ENCODE measurements at regions not wholly inside any gene's neighbourhood (a gene's known extent, or its start where the extent isn't known, plus 50 kb on each side); places are given as distances from the start of the nearest gene placed in this dataset.
A peak's percentile ranks its signal among the peaks of the same experiment; 100 is the strongest.

- no peak for DNase-seq
Observed at GRCh38 chr20:60725311-60725906, 526.7 kb upstream of the CDH4 start.

- DNase-seq = no peak
Observed at GRCh38 chr20:60727425-60727824, 524.6 kb upstream of the CDH4 start.

GRCh38 chr20:60728705-60729104 lies 523.4 kb upstream of the CDH4 start:
- DNase-seq = no peak

- DNase-seq = no peak
Observed at GRCh38 chr20:60729135-60729900, 522.7 kb upstream of the CDH4 start.

GRCh38 chr20:60732322-60732721 lies 519.7 kb upstream of the CDH4 start:
- no peak for DNase-seq

- no peak for DNase-seq
Observed at GRCh38 chr20:60748086-60748485, 504.0 kb upstream of the CDH4 start.

GRCh38 chr20:60749804-60750602 lies 502.1 kb upstream of the CDH4 start:
- DNase-seq = peak; percentile 6

- DNase-seq = no peak
Observed at GRCh38 chr20:60750909-60751308, 501.2 kb upstream of the CDH4 start.

- DNase-seq = no peak
Observed at GRCh38 chr20:60751826-60752225, 500.2 kb upstream of the CDH4 start.

- DNase-seq = no peak
Observed at GRCh38 chr20:60752741-60753420, 499.2 kb upstream of the CDH4 start.

- no peak for DNase-seq
Observed at GRCh38 chr20:60754856-60755255, 497.2 kb upstream of the CDH4 start.

GRCh38 chr20:60759651-60760050 lies 492.4 kb upstream of the CDH4 start:
- DNase-seq = no peak

- no peak for DNase-seq
Observed at GRCh38 chr20:60760256-60761000, 491.6 kb upstream of the CDH4 start.

GRCh38 chr20:60761056-60761455 lies 491.0 kb upstream of the CDH4 start:
- DNase-seq = no peak

GRCh38 chr20:60762386-60762785 lies 489.7 kb upstream of the CDH4 start:
- no peak for DNase-seq

GRCh38 chr20:60764328-60764727 lies 487.7 kb upstream of the CDH4 start:
- no peak for DNase-seq

GRCh38 chr20:60764771-60765170 lies 487.3 kb upstream of the CDH4 start:
- DNase-seq = no peak

GRCh38 chr20:60765821-60766403 lies 486.1 kb upstream of the CDH4 start:
- DNase-seq = no peak

GRCh38 chr20:60768216-60768615 lies 483.8 kb upstream of the CDH4 start:
- no peak for DNase-seq

- no peak for DNase-seq
Observed at GRCh38 chr20:60780388-60781025, 471.6 kb upstream of the CDH4 start.

- no peak for DNase-seq
Observed at GRCh38 chr20:60782959-60783625, 469.0 kb upstream of the CDH4 start.
